ENCODE measurements at regions not wholly inside any gene's neighbourhood (a gene's known extent, or its start where the extent isn't known, plus 50 kb on each side); places are given as distances from the start of the nearest gene placed in this dataset.
"Not testable (repeated sequence)": the region's sequence is repeated elsewhere in the genome, so short reads cannot be mapped to it uniquely, and the experiment has no call there.

DNA sequence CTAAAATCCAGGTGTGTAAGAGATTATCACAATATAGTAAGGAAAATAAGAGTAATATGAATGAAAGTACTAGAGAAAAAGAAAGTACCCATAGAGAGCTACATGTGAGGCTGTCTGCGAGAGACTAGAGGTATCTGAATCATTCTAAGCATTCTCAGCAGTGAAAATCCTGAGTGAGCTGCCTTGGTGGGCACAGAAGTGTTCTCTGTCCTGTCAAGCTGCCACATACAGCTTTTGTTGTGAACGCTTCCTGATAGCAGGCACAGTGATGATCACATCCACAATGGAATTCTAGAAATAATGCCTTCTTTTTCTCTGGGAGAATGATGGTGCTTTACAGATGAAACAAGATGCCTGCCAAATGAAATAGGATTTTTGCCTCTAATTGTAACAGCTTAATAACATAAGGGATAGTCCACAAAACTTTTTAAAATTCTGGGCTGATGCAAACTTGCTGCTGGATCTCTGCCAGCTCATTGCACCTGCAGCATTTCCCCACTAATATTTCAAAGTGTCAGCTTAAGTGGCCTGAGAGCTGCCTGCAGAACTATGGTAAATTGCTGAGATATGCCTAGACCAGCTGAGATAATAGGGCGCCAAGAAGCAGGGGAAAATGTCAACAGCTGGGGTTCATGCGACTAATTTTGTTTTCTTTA lies 620.5 kb downstream of the DOK5 start:
- ChIA-PET POLR2A (no interaction called here), CTCF (no interaction called here)
- no peak for DNase-seq (ENCODE audit: extremely low spot score)
- no peak for TF ChIP-seq SUZ12 (IDR thresholded peaks at IDR 0.05)

DNA sequence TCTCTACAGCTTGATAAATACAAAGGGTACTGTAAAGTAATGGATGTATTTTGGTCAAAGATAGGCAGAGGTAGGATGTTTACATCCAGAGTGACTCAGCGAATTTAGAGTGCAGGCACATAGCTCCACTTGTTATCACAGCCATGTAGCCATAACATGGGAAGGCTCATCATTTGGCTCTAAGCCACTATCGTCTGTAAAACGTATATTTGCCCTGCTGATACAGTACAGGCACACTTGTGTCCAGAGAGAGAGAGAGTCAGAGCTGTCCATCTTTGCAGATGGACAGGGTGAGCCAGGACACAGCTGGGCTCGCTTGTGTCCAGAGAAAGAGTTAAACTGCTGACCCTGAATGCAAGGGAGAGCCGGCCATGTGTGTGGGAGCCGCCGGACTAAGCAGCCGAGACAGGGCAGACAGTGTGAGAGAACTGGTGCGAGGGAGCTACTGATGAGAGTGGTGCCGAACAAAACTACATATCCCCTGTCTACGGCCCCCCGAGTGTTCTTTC lies 619.0 kb downstream of the DOK5 start:
- ChIA-PET CTCF (no interaction called here), POLR2A (no interaction called here)
- TF ChIP-seq BHLHE40 (IDR thresholded peaks at IDR 0.05; ENCODE audit: borderline replicate concordance) (no peak), ZNF384 (IDR thresholded peaks at IDR 0.05) (no peak), ELF4 (IDR thresholded peaks at IDR 0.05) (no peak), HDGF (IDR thresholded peaks at IDR 0.05; ENCODE audit: borderline replicate concordance) (no peak), ARNT (IDR thresholded peaks at IDR 0.05) (no peak), FOXK2 (IDR thresholded peaks at IDR 0.05) (no peak), LEF1 (IDR thresholded peaks at IDR 0.05; ENCODE audit: borderline replicate concordance) (no peak), SUZ12 (IDR thresholded peaks at IDR 0.05) (no peak), CTBP1 (IDR thresholded peaks at IDR 0.05; ENCODE audit: borderline replicate concordance) (no peak), FOXM1 (IDR thresholded peaks at IDR 0.05; ENCODE audit: borderline replicate concordance) (no peak), NFRKB (IDR thresholded peaks at IDR 0.05) (no peak), SP1 (IDR thresholded peaks at IDR 0.05) (no peak), TARDBP (IDR thresholded peaks at IDR 0.05) (no peak)

DNA sequence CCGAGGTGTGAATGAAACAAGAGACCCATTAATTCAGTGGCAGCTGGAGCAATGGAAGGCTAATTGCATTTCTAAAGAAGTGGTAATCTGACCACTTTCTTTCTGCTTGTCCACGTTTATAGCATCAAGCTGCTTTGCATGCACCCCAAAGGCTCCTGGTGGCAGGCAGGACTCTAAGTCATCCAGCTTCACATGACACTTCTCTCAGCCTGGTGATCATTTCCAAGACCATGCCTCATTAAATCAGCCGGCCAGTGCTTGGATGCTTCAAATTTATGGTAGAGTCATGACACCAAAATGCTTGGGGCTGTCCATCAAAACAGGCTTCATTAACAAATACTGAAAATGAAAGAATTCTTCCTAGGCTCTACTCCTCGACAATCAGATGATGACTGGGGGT lies 614.9 kb downstream of the DOK5 start:
- TF ChIP-seq ELF4 (IDR thresholded peaks at IDR 0.05) (no peak), HDGF (IDR thresholded peaks at IDR 0.05; ENCODE audit: borderline replicate concordance) (no peak), SP1 (IDR thresholded peaks at IDR 0.05) (no peak), TARDBP (IDR thresholded peaks at IDR 0.05) (no peak), ARNT (IDR thresholded peaks at IDR 0.05) (no peak), BHLHE40 (IDR thresholded peaks at IDR 0.05; ENCODE audit: borderline replicate concordance) (no peak), L3MBTL2 (conservative IDR thresholded peaks at IDR 0.05) (no peak), FOXA1 (IDR thresholded peaks at IDR 0.05) (no peak), LEF1 (IDR thresholded peaks at IDR 0.05; ENCODE audit: borderline replicate concordance) (no peak), FOXK2 (IDR thresholded peaks at IDR 0.05) (no peak), SUZ12 (IDR thresholded peaks at IDR 0.05) (no peak), ZNF384 (IDR thresholded peaks at IDR 0.05) (no peak), FOXM1 (IDR thresholded peaks at IDR 0.05; ENCODE audit: borderline replicate concordance) (no peak), CTBP1 (IDR thresholded peaks at IDR 0.05; ENCODE audit: borderline replicate concordance) (no peak), NFRKB (IDR thresholded peaks at IDR 0.05) (no peak)
- TF ChIP-seq, protein P1, sequence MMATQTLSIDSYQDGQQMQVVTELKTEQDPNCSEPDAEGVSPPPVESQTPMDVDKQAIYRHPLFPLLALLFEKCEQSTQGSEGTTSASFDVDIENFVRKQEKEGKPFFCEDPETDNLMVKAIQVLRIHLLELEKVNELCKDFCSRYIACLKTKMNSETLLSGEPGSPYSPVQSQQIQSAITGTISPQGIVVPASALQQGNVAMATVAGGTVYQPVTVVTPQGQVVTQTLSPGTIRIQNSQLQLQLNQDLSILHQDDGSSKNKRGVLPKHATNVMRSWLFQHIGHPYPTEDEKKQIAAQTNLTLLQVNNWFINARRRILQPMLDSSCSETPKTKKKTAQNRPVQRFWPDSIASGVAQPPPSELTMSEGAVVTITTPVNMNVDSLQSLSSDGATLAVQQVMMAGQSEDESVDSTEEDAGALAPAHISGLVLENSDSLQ (IDR thresholded peaks at IDR 0.05): no peak
- DNase-seq (ENCODE audit: extremely low spot score): no peak
- ChIA-PET POLR2A (no interaction called here), CTCF (no interaction called here)

More for the DNA sequence above, 619.0 kb downstream of the DOK5 start:
- no peak for DNase-seq (ENCODE audit: extremely low spot score)

DNA sequence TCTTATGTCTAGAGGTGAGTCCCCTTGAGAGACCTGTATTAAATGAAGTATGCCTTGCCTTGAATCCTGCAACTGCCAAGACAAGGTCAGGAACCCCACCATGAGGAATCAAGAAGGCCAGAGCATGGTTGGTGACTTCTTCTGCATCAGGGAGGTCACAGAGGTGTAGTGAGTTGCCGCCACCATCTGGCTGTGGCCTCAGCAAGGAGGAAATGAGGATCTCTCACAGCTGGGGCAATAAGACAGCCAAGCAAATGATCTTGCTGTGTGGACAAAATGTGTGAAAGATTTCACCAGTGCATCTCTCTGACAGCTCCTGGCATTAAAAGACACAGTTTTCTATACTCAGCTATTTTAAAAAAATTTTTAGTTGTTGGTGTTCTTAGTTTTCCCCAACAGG lies 611.0 kb downstream of the DOK5 start:
- POLR2A ChIA-PET: no interaction called here
- CTCF ChIA-PET: no interaction called here
- no peak for DNase-seq (ENCODE audit: extremely low spot score)
- no peak for TF ChIP-seq FOXM1 (IDR thresholded peaks at IDR 0.05; ENCODE audit: borderline replicate concordance)
- TF ChIP-seq CTBP1 (IDR thresholded peaks at IDR 0.05; ENCODE audit: borderline replicate concordance): no peak
- TF ChIP-seq NFRKB (IDR thresholded peaks at IDR 0.05): no peak
- TF ChIP-seq TARDBP (IDR thresholded peaks at IDR 0.05): no peak
- TF ChIP-seq SUZ12 (IDR thresholded peaks at IDR 0.05): no peak
- TF ChIP-seq FOXA1 (IDR thresholded peaks at IDR 0.05): no peak
- no peak for TF ChIP-seq SP1 (IDR thresholded peaks at IDR 0.05)
- TF ChIP-seq ARNT (IDR thresholded peaks at IDR 0.05): no peak
- no peak for TF ChIP-seq BHLHE40 (IDR thresholded peaks at IDR 0.05; ENCODE audit: borderline replicate concordance)
- no peak for TF ChIP-seq HDGF (IDR thresholded peaks at IDR 0.05; ENCODE audit: borderline replicate concordance)
- no peak for TF ChIP-seq L3MBTL2 (conservative IDR thresholded peaks at IDR 0.05)
- TF ChIP-seq ELF4 (IDR thresholded peaks at IDR 0.05): no peak
- TF ChIP-seq, protein P1 (IDR thresholded peaks at IDR 0.05): no peak
- TF ChIP-seq FOXK2 (IDR thresholded peaks at IDR 0.05): no peak
- TF ChIP-seq ZNF384 (IDR thresholded peaks at IDR 0.05): no peak
- TF ChIP-seq LEF1 (IDR thresholded peaks at IDR 0.05; ENCODE audit: borderline replicate concordance): no peak

DNA sequence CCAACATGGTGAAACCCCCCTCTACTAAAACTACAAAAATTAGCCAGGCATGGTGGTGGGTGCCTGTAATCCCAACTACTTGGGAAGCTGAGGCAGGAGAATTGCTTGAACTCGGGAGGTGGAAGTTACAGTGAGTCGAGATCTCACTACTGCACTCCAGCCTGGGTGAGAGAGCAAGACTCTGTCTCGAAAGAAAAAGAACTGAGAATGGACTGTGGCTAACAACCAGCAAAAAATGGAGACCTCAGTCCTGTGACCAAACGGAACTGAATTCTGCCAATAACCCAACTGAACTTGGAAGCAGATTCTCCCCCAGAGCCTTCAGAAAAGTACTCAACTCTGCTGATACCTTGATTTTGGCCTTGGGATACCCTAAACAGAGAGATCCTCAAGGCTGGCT lies 604.5 kb downstream of the DOK5 start:
- TF ChIP-seq BHLHE40 (IDR thresholded peaks at IDR 0.05; ENCODE audit: borderline replicate concordance) (no peak), ARNT (IDR thresholded peaks at IDR 0.05) (no peak), TARDBP (IDR thresholded peaks at IDR 0.05) (no peak), LEF1 (IDR thresholded peaks at IDR 0.05; ENCODE audit: borderline replicate concordance) (no peak), SUZ12 (IDR thresholded peaks at IDR 0.05) (no peak), SP1 (IDR thresholded peaks at IDR 0.05) (no peak), L3MBTL2 (conservative IDR thresholded peaks at IDR 0.05) (no peak)
- ChIA-PET POLR2A (no interaction called here), CTCF (no interaction called here)

DNA sequence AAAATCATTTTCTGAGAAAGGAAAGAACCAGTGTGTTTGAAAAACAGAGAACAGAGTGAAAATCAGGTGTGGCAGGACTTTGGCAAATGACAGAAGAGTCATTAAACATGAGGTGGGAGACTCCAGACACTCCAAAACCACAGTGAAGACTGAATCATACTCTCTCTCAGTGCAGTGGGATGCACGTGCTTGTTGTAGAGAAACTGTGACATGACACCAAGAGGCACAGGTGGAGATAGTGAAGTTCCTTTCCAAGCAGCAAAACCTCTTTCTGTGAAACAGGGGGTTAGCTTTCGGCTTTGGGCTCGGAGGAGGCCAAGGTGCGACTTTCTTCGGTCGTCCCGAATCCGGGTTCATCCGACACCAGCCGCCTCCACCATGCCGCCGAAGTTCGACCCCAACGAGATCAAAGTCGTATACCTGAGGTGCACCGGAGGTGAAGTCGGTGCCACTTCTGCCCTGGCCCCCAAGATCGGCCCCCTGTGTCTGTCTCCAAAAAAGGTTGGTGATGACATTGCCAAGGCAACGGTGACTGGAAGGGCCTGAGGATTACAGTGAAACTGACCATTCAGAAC lies 599.0 kb downstream of the DOK5 start:
- POLR2A ChIA-PET; DNase-seq (ENCODE audit: extremely low spot score); CTCF ChIA-PET: not testable (repeated sequence)

More for the DNA sequence above, 604.5 kb downstream of the DOK5 start:
- DNase-seq (ENCODE audit: extremely low spot score): no peak

DNA sequence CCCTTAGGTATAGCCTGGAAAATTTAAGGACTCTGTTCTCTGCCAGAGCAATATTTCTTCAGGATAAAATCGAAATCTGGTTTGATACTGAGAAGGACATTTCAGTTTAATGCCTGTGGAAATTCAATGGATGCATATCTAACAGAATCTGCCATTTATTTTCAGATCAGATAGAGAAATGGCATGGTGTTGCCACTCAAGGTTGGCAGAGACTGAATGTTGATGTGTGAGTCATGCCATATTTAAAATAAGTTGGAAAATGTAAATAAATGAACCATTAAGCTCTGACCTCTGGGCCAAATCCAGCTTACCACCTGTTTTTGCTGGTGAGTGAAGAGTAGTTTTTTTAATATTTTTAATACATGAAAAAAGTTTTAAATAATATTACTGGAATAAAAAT lies 594.6 kb downstream of the DOK5 start:
- ChIA-PET CTCF (no interaction called here), POLR2A (no interaction called here)
- no peak for DNase-seq (ENCODE audit: extremely low spot score)
- no peak for TF ChIP-seq SP1 (IDR thresholded peaks at IDR 0.05)
- no peak for TF ChIP-seq FOXA1 (IDR thresholded peaks at IDR 0.05)
- TF ChIP-seq CTBP1 (IDR thresholded peaks at IDR 0.05; ENCODE audit: borderline replicate concordance): no peak
- no peak for TF ChIP-seq ZNF384 (IDR thresholded peaks at IDR 0.05)
- no peak for TF ChIP-seq HDGF (IDR thresholded peaks at IDR 0.05; ENCODE audit: borderline replicate concordance)
- no peak for TF ChIP-seq FOXM1 (IDR thresholded peaks at IDR 0.05; ENCODE audit: borderline replicate concordance)
- no peak for TF ChIP-seq L3MBTL2 (conservative IDR thresholded peaks at IDR 0.05)
- TF ChIP-seq ELF4 (IDR thresholded peaks at IDR 0.05): no peak
- TF ChIP-seq TARDBP (IDR thresholded peaks at IDR 0.05): no peak
